PFSK-1 (cell line): ENCODE measurements at regions not wholly inside any gene's neighbourhood (a gene's known extent, or its start where the extent isn't known, plus 50 kb on each side); places are given as distances from the start of the nearest gene placed in this dataset.

Experiments used
- FOXP2 ChIP-seq: optimal IDR thresholded peaks from 2 replicates; pipeline ENCODE3; 2011; ENCODE audit warnings: borderline replicate concordance, control low read depth, inconsistent platforms; ENCODE audit not compliant: insufficient read depth; ENCODE audit errors: extremely low read length, extremely low read depth
- POLR2AphosphoS5 ChIP-seq: IDR thresholded peaks from 2 replicates; pipeline ENCODE4 v1.6.1; 2012; ENCODE audit warnings: low read depth, mild to moderate bottlenecking, control low read depth, low read length, moderate library complexity
- REST ChIP-seq, 2 experiments: IDR thresholded peaks; 2 replicates each; pipeline versions ENCODE4 v1.6.1 to v1.8.0; 2011 to 2012; ENCODE audit warnings: low read depth in 2 of 2, low read length in 2 of 2, control low read depth in 1 of 2, inconsistent platforms in 1 of 2, mild to moderate bottlenecking in 1 of 2, moderate library complexity in 1 of 2; ENCODE audit not compliant: insufficient read depth in 1 of 2
- SIN3A ChIP-seq: IDR thresholded peaks from 2 replicates; pipeline ENCODE4 v1.6.1; 2012; ENCODE audit warnings: mild to moderate bottlenecking, low read length, moderate library complexity, borderline replicate concordance; ENCODE audit not compliant: insufficient read depth
- TAF1 ChIP-seq: IDR thresholded peaks from 2 replicates; pipeline ENCODE4 v1.6.1; 2012; ENCODE audit warnings: low read length, control low read depth, borderline replicate concordance; ENCODE audit not compliant: insufficient read depth

GRCh38 chr3:80000022-80000421 is 232.2 kb upstream of the ROBO1 start:
- TF ChIP-seq POLR2AphosphoS5 (no peak), REST (IDR thresholded peaks at IDR 0.05; ENCODE audit: insufficient read depth in 1 of 2, low read depth in 2 of 2, low read length in 2 of 2) (no peak), FOXP2 (no peak), SIN3A (no peak), TAF1 (no peak)

DNA sequence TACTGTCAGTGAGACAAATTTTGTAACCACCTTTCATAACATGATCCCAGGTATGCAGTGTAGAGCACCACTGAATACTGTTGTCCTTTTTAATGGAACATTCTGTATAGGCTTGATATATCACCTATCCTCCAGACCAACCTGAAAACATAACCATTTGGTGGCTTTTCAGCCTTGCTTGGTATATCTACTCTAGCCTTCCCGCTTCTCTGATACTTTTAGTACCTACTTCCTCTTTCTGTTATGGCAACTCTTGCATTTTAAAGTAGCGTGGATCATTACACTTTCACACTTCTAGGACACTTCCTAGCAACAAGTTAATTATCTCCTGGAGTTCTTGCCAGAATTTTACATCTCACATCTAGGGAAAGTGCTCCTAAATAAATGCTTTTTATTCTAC is 226.6 kb upstream of the ROBO1 start:
- TF ChIP-seq TAF1 = no peak
- no peak for TF ChIP-seq POLR2AphosphoS5
- no peak for TF ChIP-seq REST (IDR thresholded peaks at IDR 0.05; ENCODE audit: insufficient read depth in 1 of 2, low read depth in 2 of 2, low read length in 2 of 2)
- TF ChIP-seq FOXP2 = no peak
- no peak for TF ChIP-seq SIN3A

DNA sequence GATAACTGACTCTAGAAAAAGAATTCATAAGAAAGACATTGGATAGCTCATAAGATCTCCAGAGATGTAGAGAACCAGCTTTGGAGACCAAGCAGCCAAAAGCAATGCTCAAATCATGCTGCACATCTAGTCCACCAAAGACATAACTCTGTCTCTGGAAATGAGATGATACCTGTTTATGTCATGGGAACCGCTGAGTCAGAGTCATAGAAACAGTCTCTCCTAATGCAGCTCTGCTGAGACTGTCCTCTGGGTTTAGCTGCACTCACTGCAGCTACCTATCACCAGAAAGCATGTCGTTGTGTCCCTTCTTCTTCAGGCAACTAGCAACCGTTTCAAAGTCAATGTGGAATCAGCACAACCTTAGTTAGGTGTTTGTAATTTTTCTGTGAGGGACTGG is 218.5 kb upstream of the ROBO1 start:
- TF ChIP-seq FOXP2 (no peak), TAF1 (no peak), REST (IDR thresholded peaks at IDR 0.05; ENCODE audit: insufficient read depth in 1 of 2, low read depth in 2 of 2, low read length in 2 of 2) (no peak), SIN3A (no peak), POLR2AphosphoS5 (no peak)

DNA sequence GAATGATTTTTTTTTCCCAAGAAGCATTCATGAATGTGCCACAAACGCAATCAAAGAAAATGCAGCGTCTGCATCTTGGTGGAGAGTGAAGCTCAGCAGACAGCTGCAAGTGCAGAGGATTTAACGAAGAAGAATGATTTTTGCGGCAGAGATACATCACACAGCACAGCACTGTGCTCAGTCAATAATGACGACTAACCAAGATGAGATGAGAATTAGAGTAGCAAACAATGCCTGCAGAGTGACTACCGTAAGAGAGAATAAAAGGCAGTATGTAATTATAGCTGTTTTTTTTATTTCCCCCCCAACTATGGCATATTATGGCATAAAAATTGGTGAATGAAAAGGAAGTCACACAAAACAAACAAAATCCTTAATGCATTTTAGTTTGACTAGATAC is 218.0 kb upstream of the ROBO1 start:
- TF ChIP-seq SIN3A (no peak), REST (IDR thresholded peaks at IDR 0.05; ENCODE audit: insufficient read depth in 1 of 2, low read depth in 2 of 2, low read length in 2 of 2) (no peak), FOXP2 (no peak), POLR2AphosphoS5 (no peak), TAF1 (no peak)

DNA sequence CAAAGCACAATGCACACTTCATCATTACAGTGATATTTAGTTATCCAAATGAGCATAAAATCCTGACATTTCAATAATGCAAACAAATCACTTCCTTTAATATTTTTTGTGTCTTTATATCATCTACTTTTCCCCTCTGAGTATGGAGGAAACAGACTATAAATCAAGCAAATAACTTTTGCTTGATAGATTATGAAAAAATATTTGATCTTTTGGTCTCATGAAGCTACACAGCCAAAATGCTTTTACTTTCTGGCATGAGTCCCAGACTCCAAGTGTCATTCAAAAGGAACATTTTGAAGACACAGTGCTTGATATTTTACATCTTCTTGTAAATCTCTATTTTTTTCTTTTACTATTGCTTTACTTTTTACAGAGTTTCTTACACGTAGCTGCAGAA is 215.3 kb upstream of the ROBO1 start:
- no peak for TF ChIP-seq SIN3A

DNA sequence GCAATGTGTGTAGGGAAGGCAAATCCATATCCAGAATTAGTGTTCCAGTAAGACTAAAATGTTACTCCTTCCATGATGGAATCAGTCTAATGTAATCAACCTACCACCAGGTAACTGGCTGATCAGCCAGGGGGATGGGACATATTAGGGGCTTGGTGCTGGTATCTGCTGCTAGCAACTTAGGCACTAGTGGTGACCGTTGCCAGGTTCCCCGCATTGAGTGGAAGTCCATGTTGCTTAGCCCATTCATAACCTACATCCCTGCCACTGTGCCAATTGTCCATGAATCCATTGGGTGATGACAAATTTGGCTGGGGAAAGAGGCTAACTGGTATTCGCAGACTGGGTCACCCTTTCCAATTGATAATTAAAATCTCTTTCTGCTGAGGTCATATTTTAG is 212.2 kb upstream of the ROBO1 start:
- TF ChIP-seq TAF1 (no peak), POLR2AphosphoS5 (no peak), REST (IDR thresholded peaks at IDR 0.05; ENCODE audit: insufficient read depth in 1 of 2, low read depth in 2 of 2, low read length in 2 of 2) (no peak), SIN3A (no peak), FOXP2 (no peak)
